Stomach (tissue), 8 donors: ENCODE measurements at regions not wholly inside any gene's neighbourhood (a gene's known extent, or its start where the extent isn't known, plus 50 kb on each side); places are given as distances from the start of the nearest gene placed in this dataset.
"Not testable (repeated sequence)": the region's sequence is repeated elsewhere in the genome, so short reads cannot be mapped to it uniquely, and the experiment has no call there.

Experiments
- DNase-seq, 2 donors: peaks; one replicate each; pipeline versions ENCODE4 v3.0.0 to v3.0.0-alpha.2; 2013 to 2019
- H3K27ac ChIP-seq, 5 donors: fragments of 200-600 bp in 4 of 5; sonication (generic) in 4 of 5; one replicate each; pipeline ENCODE4 v1.5.1; 2013 to 2019; ENCODE audit warnings: mild to moderate bottlenecking in 1 of 5, moderate library complexity in 1 of 5
- H3K27me3 ChIP-seq, 3 donors: fragments of 200-600 bp; sonication (generic); one replicate each; pipeline ENCODE4 v1.5.1; 2017 to 2019; ENCODE audit warnings: mixed run types in 1 of 3
- H3K36me3 ChIP-seq, 4 donors: fragments of 200-600 bp; sonication (generic); 1 replicate in 3 of 4; 2 replicates in 1 of 4; pipeline ENCODE4 v1.5.1; 2016 to 2019
- H3K4me1 ChIP-seq, 4 donors: fragments of 200-600 bp; sonication (generic); one replicate each; pipeline ENCODE4 v1.5.1; 2016 to 2019
- H3K4me3 ChIP-seq, 4 donors: fragments of 200-600 bp; sonication (generic) in 3 of 4; one replicate each; pipeline ENCODE4 v1.5.1; 2016 to 2019; ENCODE audit warnings: mild to moderate bottlenecking in 1 of 4
- H3K9me3 ChIP-seq, 4 donors: fragments of 200-600 bp; sonication (generic); one replicate each; pipeline ENCODE4 v1.5.1; 2016 to 2019
- CTCF ChIP-seq, 7 experiments: fragments of 450-650 bp in 4 of 7; fragments of 200-600 bp in 3 of 7; sonication (generic) in 3 of 7; IDR thresholded peaks; one replicate each; pipeline ENCODE4 v1.5.1; 2016 to 2019; ENCODE audit warnings: antibody characterized with exemption in 7 of 7, control low read depth in 2 of 7, mild to moderate bottlenecking in 1 of 7
- EP300 ChIP-seq: sonication (generic); formaldehyde crosslinking; IDR thresholded peaks from one replicate; pipeline ENCODE4 v1.6.1; 2017; ENCODE audit warnings: antibody characterized with exemption
- POLR2A ChIP-seq, 4 donors: fragments of 450-650 bp; IDR thresholded peaks; one replicate each; pipeline ENCODE4 v1.6.1; 2016; ENCODE audit warnings: antibody characterized with exemption in 4 of 4, control low read depth in 2 of 4, mild to moderate bottlenecking in 1 of 4, moderate library complexity in 1 of 4
- POLR2AphosphoS5 ChIP-seq, 3 donors: sonication (generic); formaldehyde crosslinking; IDR thresholded peaks; one replicate each; pipeline ENCODE4 v1.6.1; 2016; ENCODE audit warnings: antibody characterized with exemption in 3 of 3
- WGBS, 5 donors: extraction: QIAGEN DNeasy Blood & Tissue Kit in 3 of 5; methylation state at CpG; one replicate each; pipeline versions ENCODE4 v1.1.5 to v1.1.7; 2013 to 2018; 5-methylcytosine and 5-hydroxymethylcytosine counted together
- intact Hi-C: fragments of 100-400 bp; cut with DNase I; formaldehyde crosslinking; loops from one replicate; pipeline ENCODE4 v1.15.1; 2023; ENCODE audit warnings: low total_unique reads
- donor health status: healthy with polysubstance abuse.
- donor health status: Bipolar disorder and iron deficiency.
- donor health status: healthy.

- intact Hi-C loops, result no loop called here
- H3K36me3 ChIP-seq, result no peaks in the 10 kb centered on the region
- TF ChIP-seq EP300 (no peak), POLR2AphosphoS5 (IDR thresholded peaks at IDR 0.05) (no peak), CTCF (IDR thresholded peaks at IDR 0.05) (no peak), POLR2A (IDR thresholded peaks at IDR 0.05) (no peak)
- H3K27ac ChIP-seq, result no peak overlapping the region
- peaks cover 0 to 4% (median 0%) of the 10 kb centered on the region in 4 donors for H3K9me3 ChIP-seq
- H3K4me1 ChIP-seq, result no peaks in the 10 kb centered on the region
- no peak overlapping the region for H3K4me3 ChIP-seq
- 16 to 42% (median 39%) methylated on average over 2 of the region's 2 CpGs for WGBS, 5 donors
- no peak for DNase-seq
- H3K27me3 ChIP-seq, result no peaks in the 10 kb centered on the region
Measured at GRCh38 chr13:61275736-61276135, 139.9 kb downstream of the PCDH20 start.

- no peaks in the 10 kb centered on the region for H3K27me3 ChIP-seq
- WGBS, 5 donors, result 89 to 94% (median 90%) methylated on average over 5 of the region's 5 CpGs
- no peaks in the 10 kb centered on the region for H3K36me3 ChIP-seq
- TF ChIP-seq EP300 (no peak), POLR2AphosphoS5 (IDR thresholded peaks at IDR 0.05) (no peak), POLR2A (IDR thresholded peaks at IDR 0.05) (no peak), CTCF (IDR thresholded peaks at IDR 0.05) (no peak)
- no peaks in the 10 kb centered on the region for H3K4me1 ChIP-seq
- no peak overlapping the region for H3K27ac ChIP-seq
- H3K4me3 ChIP-seq, result no peak overlapping the region
- no peak for DNase-seq
- peaks cover 0 to 9% (median 0%) of the 10 kb centered on the region in 4 donors for H3K9me3 ChIP-seq
- intact Hi-C loops, result no loop called here
Measured at GRCh38 chr13:61275251-61275650, 140.4 kb downstream of the PCDH20 start.

- H3K4me3 ChIP-seq, H3K4me1 ChIP-seq, H3K36me3 ChIP-seq, H3K27ac ChIP-seq, H3K27me3 ChIP-seq, intact Hi-C loops, DNase-seq: not testable (repeated sequence)
- H3K9me3 ChIP-seq, result peaks cover 0 to 21% (median 15%) of the 10 kb centered on the region in 4 donors
- WGBS, 5 donors, result 73 to 84% (median 75%) methylated on average over 6 of the region's 6 CpGs
Measured at GRCh38 chr13:61266896-61267295, 148.8 kb downstream of the PCDH20 start.

GRCh38 chr13:61261746-61262472, 153.7 kb downstream of the PCDH20 start:
- WGBS, 5 donors, result 63 to 71% (median 69%) methylated on average over 4 of the region's 4 CpGs
- no peak overlapping the region for H3K4me3 ChIP-seq
- H3K4me1 ChIP-seq, result no peaks in the 10 kb centered on the region
- no peaks in the 10 kb centered on the region for H3K27me3 ChIP-seq
- no peak overlapping the region for H3K27ac ChIP-seq
- DNase-seq, result no peak
- intact Hi-C loops, result no loop called here
- TF ChIP-seq EP300 (no peak), CTCF (IDR thresholded peaks at IDR 0.05) (no peak), POLR2AphosphoS5 (IDR thresholded peaks at IDR 0.05) (no peak), POLR2A (IDR thresholded peaks at IDR 0.05) (no peak)
- peaks cover 0 to 5% (median 4%) of the 10 kb centered on the region in 4 donors for H3K9me3 ChIP-seq
- no peaks in the 10 kb centered on the region for H3K36me3 ChIP-seq

GRCh38 chr13:61258185-61258584, 157.5 kb downstream of the PCDH20 start:
- Histone ChIP-seq H3K27me3 (no peaks in the 10 kb centered on the region), H3K4me3 (no peak overlapping the region), H3K27ac (no peak overlapping the region), H3K4me1 (no peaks in the 10 kb centered on the region), H3K9me3 (no peaks in the 10 kb centered on the region), H3K36me3 (no peaks in the 10 kb centered on the region)
- intact Hi-C loops, result no loop called here
- TF ChIP-seq POLR2A (IDR thresholded peaks at IDR 0.05), result no peak
- TF ChIP-seq POLR2AphosphoS5 (IDR thresholded peaks at IDR 0.05), result no peak
- no peak for TF ChIP-seq CTCF (IDR thresholded peaks at IDR 0.05)
- no peak for TF ChIP-seq EP300
- DNase-seq, result no peak
